AG08396 (cell line): ENCODE measurements at regions not wholly inside any gene's neighbourhood (a gene's known extent, or its start where the extent isn't known, plus 50 kb on each side); places are given as distances from the start of the nearest gene placed in this dataset.
"Not testable (repeated sequence)": the region's sequence is repeated elsewhere in the genome, so short reads cannot be mapped to it uniquely, and the experiment has no call there.

Experiments
- DNase-seq: peaks from one replicate; pipeline ENCODE4 v3.0.0; 2012; ENCODE audit warnings: low spot score, mixed read lengths

DNA sequence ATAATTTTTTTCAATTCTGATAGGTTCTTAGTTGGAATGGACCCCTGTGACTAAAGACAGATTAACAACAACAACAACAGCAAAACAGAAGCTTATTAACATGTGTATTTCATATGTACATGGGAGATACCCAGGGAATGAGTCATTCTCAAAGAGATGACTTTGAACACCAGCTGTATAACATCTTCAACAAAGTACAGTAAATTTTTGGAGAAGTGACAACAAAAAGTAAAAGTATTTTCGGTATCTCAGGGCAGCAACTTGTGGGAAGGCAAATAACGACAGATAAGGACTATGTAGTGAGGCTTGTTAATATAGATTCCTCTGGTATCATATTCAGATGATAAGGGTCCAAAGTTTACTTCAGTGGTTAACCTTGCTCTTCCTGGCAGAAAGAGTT, 573.4 kb upstream of the RAG2 start:
- no peak for DNase-seq

DNA sequence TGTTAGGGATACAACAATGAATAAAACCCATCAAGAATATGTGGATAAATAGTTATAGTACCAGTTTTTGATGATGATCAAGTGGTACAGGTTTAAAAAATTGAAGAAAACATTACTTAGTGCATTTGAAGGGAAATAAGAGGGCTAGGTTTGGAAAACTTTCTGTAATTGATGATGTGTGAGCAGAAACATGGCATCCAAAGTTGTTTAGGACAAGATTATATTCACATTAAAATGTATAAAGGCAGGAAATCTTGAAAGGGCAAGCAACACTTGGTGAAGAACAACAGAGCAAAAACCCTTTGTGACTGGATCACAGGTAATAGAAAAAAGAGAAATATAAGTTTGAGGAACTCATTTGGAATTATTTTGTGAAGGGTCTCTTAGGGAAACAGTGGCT, 572.3 kb upstream of the RAG2 start:
- DNase-seq, result no peak

DNA sequence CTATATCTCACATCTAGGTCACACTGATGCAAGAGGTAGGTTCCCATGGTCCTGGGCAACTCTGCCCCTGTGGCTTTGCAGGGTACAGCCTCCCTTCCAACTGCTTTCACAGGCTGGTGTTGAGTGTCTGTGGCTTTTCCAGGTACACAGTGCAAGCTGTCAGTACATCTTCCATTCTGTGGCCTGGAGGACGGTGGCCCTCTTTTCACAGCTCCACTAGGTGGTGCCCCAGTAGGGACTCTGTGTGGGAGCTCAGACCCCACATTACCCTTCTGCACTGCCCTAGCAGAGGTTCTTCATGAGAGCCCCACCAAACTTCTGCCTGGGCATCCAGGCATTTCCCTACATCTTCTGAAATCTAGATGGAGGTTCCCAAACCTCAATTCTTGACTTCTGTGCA, 547.4 kb upstream of the RAG2 start:
- DNase-seq, result not testable (repeated sequence)

DNA sequence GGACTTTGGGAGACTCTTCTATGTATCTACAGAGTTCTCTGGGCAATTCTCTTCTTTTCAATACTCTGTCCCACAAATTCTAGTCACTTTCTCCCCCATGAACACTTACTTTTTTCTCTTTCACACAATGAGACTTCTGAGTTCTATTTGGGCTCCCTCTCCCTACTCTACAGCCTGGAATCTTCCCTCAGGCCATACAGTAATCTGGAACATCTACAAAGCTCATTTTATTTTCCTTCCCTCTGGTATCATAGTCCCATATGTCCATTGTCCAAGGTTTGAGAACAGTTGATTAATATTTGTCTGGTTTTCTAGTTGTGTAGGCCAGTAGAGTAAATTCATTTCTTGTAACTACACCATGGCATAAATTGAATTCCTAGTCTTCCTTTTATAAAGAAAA, 544.6 kb upstream of the RAG2 start:
- no peak for DNase-seq

DNA sequence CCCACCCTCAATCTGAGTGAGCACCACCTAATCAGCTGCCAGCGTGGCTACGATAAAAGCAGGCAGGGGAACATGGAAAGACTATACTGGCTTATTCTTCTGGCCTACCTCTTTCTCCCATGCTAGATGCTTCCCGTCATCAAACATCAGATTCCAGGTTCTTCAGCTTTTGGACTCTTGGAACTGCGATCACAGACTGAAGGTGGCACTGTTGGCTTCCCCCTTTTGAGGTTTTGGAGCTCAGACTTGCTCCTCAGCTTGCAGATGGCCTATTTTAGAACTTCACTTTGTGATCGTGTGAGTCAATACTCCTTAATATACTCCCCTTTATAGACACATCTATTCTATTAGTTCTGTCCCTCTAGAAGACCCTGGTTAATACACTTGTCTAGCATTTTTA, 543.7 kb upstream of the RAG2 start:
- DNase-seq, result no peak

DNA sequence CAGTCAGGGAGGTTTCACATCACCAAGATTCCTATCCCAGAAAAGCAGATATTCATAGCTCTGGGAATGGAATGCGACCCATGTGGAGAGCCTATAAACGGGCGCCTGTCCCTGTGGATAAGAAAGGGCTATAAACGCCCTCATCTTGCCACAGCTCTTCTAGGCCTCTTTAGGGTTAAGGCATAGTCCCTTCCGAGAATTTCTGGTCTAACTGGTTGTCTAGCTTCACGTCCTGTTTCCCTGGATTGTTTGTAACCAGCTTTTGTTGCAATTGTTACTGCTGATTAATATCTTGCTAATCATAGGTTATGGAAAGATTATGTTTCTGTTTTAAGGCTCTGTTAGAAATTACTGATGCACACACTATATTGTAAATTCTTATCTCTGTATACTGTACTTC, 537.6 kb upstream of the RAG2 start:
- not testable (repeated sequence) for DNase-seq

DNA sequence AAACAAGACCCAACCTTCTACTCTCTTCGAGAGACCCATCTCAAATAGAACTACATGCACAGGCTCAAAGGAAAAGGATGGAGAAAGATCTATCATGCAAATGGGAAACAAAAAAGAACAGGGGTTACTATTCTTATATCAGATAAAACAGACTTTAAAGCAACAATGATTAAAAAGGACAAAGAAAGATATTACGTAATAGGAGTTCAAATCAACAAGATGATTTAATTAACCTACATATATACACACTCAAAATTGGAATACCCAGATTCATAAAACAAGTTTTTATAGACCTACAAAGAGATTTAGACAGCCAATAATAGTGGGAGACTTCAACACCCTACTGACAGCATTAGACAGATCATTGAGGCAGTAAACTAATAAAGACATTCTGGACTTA, 536.6 kb upstream of the RAG2 start:
- no peak for DNase-seq

DNA sequence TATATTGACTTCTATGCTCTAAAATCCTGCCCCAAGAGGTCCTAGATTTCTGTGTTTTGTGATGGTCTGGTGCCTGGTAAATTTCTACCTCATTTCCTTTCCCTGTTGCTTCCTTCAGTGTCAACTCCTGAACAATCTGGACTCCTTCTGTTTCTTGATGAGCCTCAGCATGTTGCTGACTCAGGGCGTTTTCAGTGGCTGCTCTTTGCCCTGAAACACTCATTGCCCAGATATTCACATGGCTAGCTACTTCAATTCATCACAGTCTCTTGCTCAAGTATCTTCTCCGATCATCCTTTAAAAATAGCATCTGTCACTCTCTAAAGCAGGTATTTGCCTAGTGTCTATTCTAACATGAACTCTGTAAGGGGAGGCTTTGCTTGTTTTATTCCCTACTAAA, 526.3 kb upstream of the RAG2 start:
- DNase-seq, result no peak

DNA sequence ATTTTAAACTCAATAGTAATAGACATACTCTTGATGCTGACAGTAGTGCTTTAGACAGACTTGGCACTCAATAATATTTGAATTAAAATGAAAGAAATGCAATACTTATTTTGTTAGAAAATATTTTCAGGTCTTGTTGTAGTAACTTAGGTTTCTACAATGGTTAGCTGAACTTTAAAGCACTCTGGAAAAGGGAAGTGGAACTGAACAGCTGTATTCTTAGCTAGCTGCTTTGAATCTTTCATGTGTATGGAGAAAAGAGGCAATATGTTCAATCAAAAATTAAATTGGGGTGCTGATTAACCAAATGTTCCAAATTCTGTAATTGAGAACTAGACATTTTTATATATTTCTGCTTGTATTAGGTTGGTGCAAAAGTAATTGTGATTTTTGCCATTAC, 517.9 kb upstream of the RAG2 start:
- no peak for DNase-seq

DNA sequence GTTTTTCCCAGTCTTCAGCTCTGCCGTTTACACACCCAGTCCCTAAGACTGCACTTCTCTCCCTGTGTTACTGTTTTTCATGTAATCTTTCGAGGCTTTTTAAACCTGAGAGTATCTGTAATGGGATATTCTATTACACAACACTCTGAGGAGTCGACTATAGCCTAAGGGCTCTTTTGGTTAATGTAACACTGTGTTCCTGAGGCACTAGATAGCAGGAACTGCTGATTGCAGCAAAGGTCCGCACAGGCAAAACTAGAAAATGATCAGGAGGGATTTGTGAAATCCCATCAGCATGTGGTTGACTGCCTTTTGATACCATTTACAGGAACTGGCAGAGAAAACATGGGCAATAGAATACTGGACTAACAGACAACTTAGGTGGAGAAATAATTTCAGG, 512.3 kb upstream of the RAG2 start:
- no peak for DNase-seq

DNA sequence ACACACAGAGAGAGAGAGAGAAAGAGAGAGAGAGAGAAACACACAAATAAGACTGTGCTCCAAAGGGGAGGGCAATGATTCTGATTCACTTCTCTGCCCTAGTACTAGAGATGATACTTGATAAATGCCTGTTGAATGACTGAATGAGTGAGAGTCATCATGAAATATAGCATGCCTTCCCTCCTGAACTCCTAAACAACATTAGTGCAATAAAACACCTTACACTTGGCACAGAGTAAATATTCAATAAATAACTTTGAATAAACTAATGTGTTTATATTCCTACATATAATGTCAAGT, 511.2 kb upstream of the RAG2 start:
- no peak for DNase-seq

DNA sequence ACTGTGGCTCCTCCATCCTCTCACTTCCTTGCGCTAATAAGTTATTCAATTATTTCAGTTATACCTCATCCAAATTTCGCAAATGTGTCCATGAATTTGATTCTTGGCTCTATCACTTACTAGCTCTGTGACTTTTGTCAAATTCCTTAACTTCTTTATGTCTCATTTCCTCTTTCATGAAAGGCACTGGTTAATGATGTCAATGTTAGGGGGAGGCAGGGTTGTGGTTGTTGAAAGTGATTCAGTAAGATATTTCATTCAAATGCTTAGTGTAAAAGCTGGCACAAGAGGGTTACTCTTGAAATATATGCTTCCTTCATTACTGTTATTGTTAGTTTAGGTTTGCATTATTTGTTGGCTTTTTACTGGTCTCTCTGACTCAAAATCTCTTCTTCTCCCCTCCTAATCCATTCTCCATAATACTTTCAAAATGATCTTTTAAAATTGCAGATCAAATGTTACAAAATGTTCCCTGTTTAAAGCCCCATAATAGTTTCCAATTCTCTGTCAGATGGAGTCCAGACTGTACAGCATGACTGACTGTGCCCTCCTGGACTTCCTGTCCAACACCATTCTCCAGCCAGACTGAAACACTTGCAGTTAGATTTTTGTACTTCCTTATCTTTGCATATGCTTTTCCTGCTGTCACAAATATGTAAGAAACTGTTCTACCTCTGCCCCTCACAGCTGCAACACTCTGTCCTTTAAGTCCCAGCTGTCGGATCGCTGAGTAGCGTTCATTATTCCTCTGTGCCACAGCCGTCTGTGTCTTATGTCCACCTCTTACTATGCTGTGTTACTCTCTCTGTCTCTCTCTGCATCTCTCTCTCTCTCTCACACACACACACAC, 510.6 kb upstream of the RAG2 start:
- no peak for DNase-seq

DNA sequence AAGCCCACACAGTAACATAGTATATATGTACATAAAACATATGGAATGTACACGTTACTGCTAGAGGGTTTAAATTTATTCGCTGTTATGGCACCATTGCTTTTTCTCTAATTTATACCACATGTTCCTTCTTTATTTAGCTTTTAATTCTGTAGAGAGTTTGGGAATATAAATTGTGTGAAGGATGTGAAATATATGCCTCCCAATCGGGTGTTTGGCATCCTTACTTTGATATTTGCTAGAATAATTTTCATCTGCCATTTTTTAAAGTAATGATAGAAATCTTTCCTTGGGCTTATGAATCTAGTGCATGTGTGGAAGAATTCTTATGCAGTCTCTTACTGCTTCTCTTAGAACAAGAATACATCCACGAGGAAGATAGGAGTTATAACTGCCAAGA, 509.8 kb upstream of the RAG2 start:
- DNase-seq, result no peak

DNA sequence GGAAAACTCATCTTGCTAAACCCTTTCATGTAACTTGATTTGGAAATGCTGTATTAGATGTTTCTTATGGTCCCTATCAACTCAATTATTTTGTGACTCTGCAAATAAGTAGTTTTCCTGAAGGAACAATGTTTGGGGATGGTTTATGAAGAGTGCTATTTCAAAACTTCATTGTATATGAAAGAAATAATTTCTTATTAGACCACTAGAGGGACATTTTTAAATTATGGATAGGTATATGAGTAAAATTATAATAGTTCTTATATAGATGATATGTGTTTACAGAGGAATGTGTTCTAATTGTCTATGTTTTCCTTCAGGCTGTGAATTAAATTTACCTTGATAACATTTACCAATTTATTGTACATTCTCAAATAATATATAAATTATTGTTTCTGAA, 509.4 kb upstream of the RAG2 start:
- no peak for DNase-seq

DNA sequence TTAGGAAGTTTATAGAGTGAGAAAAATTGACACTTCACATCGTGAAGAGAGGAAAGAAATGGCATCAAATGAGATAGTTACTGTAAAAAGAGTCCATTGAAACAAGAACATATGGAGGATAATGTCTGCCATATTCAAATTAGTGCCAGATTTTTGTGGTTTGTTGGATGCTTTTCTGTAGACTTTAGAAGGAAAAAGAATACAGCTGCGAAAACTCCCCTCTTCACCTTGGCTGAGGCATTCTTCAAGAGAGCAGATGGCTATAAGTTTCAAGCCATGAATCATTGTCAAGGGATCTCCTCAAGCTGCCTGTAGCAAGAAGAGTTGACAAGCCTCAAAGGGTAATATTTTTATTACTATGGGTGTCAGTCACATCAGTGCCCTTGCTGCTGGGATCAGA, 507.4 kb upstream of the RAG2 start:
- no peak for DNase-seq

DNA sequence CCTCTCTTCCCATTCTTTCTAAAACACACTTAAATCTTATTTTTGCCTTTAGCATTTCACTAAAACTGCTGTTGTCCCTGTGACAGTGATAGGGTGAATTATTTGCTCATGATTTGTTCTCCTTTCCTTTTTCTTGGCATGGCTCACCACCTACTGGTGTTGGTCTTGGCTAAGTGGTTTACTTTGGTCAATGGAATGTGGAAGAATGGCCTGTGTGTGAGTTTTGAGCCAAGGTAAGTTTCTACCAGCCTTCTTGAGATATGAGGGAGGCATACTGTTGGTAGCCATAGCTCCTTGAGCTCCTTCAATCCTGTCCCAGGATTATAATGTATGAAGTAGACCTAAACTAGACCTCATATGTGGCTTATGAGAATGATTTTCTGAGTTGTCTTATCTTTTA, 506.3 kb upstream of the RAG2 start:
- DNase-seq, result no peak

DNA sequence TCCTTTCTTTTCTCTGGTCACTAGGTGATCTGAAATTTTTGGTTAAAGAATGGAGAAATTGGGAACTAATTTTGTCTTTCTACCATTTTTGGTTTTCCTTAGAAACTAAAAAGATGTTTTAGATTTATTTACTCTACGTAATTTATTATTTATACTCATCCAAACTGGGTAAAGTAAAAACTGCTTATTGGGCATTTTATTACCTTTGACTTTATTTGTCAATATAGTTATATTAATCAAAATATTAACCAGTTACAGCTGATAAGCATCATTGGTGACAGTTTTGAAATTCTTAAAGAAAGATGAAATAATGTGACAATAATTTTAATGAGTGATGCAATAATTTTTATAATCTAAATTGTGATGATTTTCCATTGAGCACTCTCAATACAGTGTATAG, 502.0 kb upstream of the RAG2 start:
- DNase-seq, result no peak

DNA sequence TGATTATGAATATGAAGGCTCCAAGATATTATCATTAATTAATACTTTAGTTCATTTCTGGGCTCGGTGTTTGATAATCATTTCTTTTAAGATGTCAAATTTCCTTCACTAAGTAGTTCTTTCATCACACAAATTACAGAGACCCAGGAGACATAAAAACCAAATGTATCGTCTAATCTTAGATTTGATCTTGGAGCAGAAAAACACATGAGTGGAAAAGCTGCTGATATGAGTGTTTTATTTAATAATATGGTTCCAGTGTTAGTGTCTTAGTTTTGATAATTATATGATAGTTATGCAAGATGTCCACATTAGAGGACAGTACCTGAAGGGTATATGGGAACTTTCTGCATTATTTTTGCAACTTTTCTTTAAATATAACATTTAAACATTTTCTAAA, 494.5 kb upstream of the RAG2 start:
- no peak for DNase-seq

DNA sequence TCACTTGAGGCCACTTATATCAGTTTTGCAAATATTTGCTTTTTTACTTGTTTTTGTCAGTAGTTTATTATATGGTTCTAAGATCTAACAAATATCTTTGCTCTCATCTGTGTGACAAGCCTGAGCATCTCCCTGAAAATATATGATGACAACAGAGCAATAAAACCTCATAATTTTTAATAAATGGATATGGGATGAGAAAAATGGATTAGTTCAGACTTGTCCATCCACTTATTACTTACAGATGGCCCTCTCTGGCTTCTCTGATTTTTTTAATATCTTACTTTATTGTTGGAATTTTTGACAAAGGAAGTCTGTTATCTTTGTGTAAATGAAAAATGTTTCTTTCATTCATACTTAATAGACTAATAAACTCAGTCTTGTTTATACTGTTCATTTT, 491.4 kb upstream of the RAG2 start:
- DNase-seq, result no peak

DNA sequence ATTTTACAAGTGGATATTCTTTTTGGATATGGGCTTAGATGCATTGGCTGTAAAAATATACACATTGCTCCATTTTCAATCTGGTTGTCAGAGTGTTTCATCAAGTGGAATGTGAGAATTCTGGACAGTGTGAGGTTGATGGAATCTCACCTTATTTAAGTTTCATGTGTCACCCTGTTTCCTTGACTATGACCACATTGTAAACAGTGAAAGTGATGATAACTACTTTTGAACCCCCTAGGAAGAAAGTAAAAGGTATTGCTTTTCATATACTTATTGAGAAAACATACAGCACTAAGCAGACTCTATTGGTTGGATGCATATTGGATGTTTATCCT, 490.5 kb upstream of the RAG2 start:
- no peak for DNase-seq

DNA sequence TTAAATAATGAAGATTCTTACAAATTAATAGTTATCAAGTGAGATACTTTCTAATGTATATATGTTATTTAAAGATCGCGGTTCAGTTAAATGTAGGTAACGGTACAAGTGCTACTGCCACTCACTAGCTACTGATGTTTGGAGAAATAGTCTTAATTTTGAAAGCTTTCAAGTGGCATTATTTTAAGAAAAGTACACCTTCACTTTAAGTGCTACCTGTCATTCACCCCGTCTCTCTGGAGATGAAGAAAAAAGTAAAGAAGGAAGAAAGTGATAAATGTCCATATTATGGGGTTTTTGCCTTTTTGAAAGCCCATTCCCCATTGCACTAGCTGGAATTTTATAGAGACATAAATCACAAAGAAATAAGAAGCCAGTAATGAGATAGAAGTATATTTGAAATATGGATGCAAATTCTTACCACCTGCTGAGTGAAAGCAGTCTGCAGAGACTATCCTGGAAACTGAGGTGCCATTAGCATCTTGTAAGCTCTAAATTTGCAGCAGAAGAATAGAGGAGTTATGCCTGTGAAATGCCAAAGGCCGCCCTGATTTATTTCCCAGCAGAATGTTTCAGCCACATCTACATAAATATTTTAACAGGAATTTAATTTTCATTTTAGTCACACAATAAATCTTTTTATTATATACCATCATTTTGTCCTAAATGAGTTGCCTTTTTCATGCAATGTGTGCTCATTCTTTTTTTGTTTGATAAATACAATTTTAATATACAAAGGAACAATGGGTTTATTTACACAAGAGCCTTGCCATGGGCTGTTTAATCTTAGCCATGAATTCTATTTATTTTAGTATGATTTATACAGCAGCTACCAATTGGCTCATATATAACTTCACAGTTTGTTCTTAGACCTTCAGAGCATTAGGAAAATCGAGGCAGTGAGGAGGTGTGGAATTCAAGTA, 489.9 kb upstream of the RAG2 start:
- DNase-seq, result no peak

DNA sequence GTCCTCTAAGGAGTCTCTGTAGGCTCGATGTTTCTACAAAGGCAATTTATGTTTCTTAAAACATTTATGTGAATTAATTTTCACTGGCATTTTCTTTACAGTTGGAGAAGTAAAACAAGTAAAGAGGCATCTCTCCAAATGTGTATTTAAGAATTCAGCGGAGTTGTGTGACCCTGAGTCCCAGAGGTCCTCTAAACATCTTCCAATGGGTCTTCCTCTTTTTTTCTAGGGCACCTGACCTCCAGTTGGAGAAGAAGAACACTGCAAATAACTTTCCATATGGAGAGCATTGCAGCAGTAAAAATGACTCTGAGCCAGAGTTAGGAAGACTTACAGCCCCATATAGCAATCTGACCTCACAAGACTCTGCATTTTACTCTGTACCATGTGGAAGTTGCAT, 480.5 kb upstream of the RAG2 start:
- DNase-seq, result no peak

DNA sequence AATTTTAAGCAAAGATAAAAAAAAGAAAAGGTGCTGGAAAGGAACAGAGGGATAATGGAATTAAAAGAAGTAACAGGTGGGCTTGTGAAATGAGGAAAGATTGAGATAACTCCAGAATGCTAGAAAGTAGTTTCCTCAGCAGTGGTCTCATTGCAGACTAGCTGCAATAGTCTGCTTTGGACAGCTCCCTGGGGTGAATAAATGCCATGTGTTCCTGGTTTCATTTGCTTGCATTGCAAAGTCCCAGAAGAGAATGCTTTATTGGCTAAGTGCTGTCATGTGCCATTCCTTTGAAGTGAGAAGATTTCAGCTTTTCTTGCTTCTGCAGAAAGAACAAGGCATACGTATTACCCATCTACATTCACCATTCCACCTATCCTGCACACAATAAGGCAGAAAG, 478.8 kb upstream of the RAG2 start:
- no peak for DNase-seq

DNA sequence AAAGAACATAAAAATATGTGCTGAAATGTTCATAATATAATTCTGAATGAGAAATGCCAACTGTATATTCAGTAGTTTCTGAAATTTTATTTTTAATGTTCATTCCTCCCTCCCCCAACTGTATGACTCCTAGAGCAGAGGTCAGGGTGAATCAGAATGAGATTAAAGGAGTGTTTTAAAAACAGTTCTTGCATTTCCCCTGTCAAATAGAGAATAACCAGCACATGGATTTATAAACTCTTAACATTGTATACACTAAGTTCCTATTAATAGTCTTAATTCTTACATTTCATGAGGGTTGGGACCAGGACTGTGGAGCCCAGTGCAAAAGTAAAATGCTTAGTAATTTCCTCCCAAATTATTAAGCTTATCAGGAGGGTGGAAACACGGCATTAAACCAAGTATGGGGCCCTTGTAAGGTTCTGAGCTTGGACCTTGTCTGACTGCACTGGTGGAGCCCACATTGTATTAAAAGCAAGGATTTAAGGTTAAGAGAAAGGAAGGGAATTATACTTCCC, 474.6 kb upstream of the RAG2 start:
- no peak for DNase-seq
